ENCODE measurements at regions not wholly inside any gene's neighbourhood (a gene's known extent, or its start where the extent isn't known, plus 50 kb on each side); places are given as distances from the start of the nearest gene placed in this dataset.
"Not testable (repeated sequence)": the region's sequence is repeated elsewhere in the genome, so short reads cannot be mapped to it uniquely, and the experiment has no call there.

GRCh38 chr19:5290336-5291262, 50.0 kb downstream of the PTPRS start:
- no peak for DNase-seq
- peaks cover 6% of the 10 kb centered on the region for H3K9me3 ChIP-seq (ENCODE audit: control insufficient read depth, low read depth, low read length)
- H3K36me3 ChIP-seq (ENCODE audit: control insufficient read depth, insufficient read depth, low read length): peaks cover 2% of the 10 kb centered on the region
- no peak overlapping the region for H3K27ac ChIP-seq (ENCODE audit: low read length)
- H3K4me3 ChIP-seq (ENCODE audit: low read length): no peak overlapping the region
- peaks cover 22% of the 10 kb centered on the region for H3K27me3 ChIP-seq (ENCODE audit: control insufficient read depth, insufficient read depth, low read length)
- peaks cover 10% of the 10 kb centered on the region for H3K4me1 ChIP-seq (ENCODE audit: control insufficient read depth, insufficient read depth, low read length)
- no CpG with 5 or more reads among the region's 29 CpGs for WGBS (ENCODE audit: insufficient coverage, low lambda C conversion rate)

GRCh38 chr19:5289060-5289990, 51.3 kb downstream of the PTPRS start:
- no CpG with 5 or more reads among the region's 18 CpGs for WGBS (ENCODE audit: insufficient coverage, low lambda C conversion rate)
- Histone ChIP-seq H3K27ac (ENCODE audit: low read length) (no peak overlapping the region), H3K27me3 (ENCODE audit: control insufficient read depth, insufficient read depth, low read length) (peaks cover 19% of the 10 kb centered on the region), H3K4me3 (ENCODE audit: low read length) (no peak overlapping the region), H3K4me1 (ENCODE audit: control insufficient read depth, insufficient read depth, low read length) (peaks cover 10% of the 10 kb centered on the region), H3K9me3 (ENCODE audit: control insufficient read depth, low read depth, low read length) (peaks cover 6% of the 10 kb centered on the region), H3K36me3 (ENCODE audit: control insufficient read depth, insufficient read depth, low read length) (peaks cover 8% of the 10 kb centered on the region)
- DNase-seq: no peak

GRCh38 chr19:5288347-5288739, 52.3 kb downstream of the PTPRS start:
- peaks cover 9% of the 10 kb centered on the region for H3K27me3 ChIP-seq (ENCODE audit: control insufficient read depth, insufficient read depth, low read length)
- H3K27ac ChIP-seq (ENCODE audit: low read length): no peak overlapping the region
- H3K4me3 ChIP-seq (ENCODE audit: low read length): no peak overlapping the region
- no peak for DNase-seq
- no peaks in the 10 kb centered on the region for H3K9me3 ChIP-seq (ENCODE audit: control insufficient read depth, low read depth, low read length)
- peaks cover 8% of the 10 kb centered on the region for H3K36me3 ChIP-seq (ENCODE audit: control insufficient read depth, insufficient read depth, low read length)
- peaks cover 8% of the 10 kb centered on the region for H3K4me1 ChIP-seq (ENCODE audit: control insufficient read depth, insufficient read depth, low read length)
- no CpG with 5 or more reads among the region's 4 CpGs for WGBS (ENCODE audit: insufficient coverage, low lambda C conversion rate)

- no CpG with 5 or more reads among the region's 5 CpGs for WGBS (ENCODE audit: insufficient coverage, low lambda C conversion rate)
- no peak overlapping the region for H3K27ac ChIP-seq (ENCODE audit: low read length)
- H3K9me3 ChIP-seq (ENCODE audit: control insufficient read depth, low read depth, low read length): no peaks in the 10 kb centered on the region
These were observed 53.5 kb downstream of the PTPRS start for GRCh38 chr19:5287066-5287465.

GRCh38 chr19:5286465-5287029, 54.1 kb downstream of the PTPRS start:
- no peaks in the 10 kb centered on the region for H3K4me1 ChIP-seq (ENCODE audit: control insufficient read depth, insufficient read depth, low read length)
- no CpG with 5 or more reads among the region's 3 CpGs for WGBS (ENCODE audit: insufficient coverage, low lambda C conversion rate)
- peaks cover 8% of the 10 kb centered on the region for H3K36me3 ChIP-seq (ENCODE audit: control insufficient read depth, insufficient read depth, low read length)
- no peaks in the 10 kb centered on the region for H3K9me3 ChIP-seq (ENCODE audit: control insufficient read depth, low read depth, low read length)
- no peak overlapping the region for H3K27ac ChIP-seq (ENCODE audit: low read length)
- no peak overlapping the region for H3K4me3 ChIP-seq (ENCODE audit: low read length)
- no peaks in the 10 kb centered on the region for H3K27me3 ChIP-seq (ENCODE audit: control insufficient read depth, insufficient read depth, low read length)
- DNase-seq: no peak

More at GRCh38 chr19:5287066-5287465, 53.5 kb downstream of the PTPRS start:
- DNase-seq: no peak
- Histone ChIP-seq H3K4me3 (ENCODE audit: low read length) (no peak overlapping the region), H3K27me3 (ENCODE audit: control insufficient read depth, insufficient read depth, low read length) (peaks cover 4% of the 10 kb centered on the region), H3K4me1 (ENCODE audit: control insufficient read depth, insufficient read depth, low read length) (peaks cover 3% of the 10 kb centered on the region), H3K36me3 (ENCODE audit: control insufficient read depth, insufficient read depth, low read length) (peaks cover 8% of the 10 kb centered on the region)

- Histone ChIP-seq H3K27ac (ENCODE audit: low read length) (no peak overlapping the region), H3K4me3 (ENCODE audit: low read length) (no peak overlapping the region), H3K36me3 (ENCODE audit: control insufficient read depth, insufficient read depth, low read length) (peaks cover 8% of the 10 kb centered on the region), H3K27me3 (ENCODE audit: control insufficient read depth, insufficient read depth, low read length) (no peaks in the 10 kb centered on the region), H3K4me1 (ENCODE audit: control insufficient read depth, insufficient read depth, low read length) (no peaks in the 10 kb centered on the region), H3K9me3 (ENCODE audit: control insufficient read depth, low read depth, low read length) (no peaks in the 10 kb centered on the region)
- no peak for DNase-seq
- WGBS (ENCODE audit: insufficient coverage, low lambda C conversion rate): no CpG with 5 or more reads among the region's 15 CpGs
These were observed 54.7 kb downstream of the PTPRS start for GRCh38 chr19:5285955-5286354.

- peaks cover 8% of the 10 kb centered on the region for H3K36me3 ChIP-seq (ENCODE audit: control insufficient read depth, insufficient read depth, low read length)
- H3K4me1 ChIP-seq (ENCODE audit: control insufficient read depth, insufficient read depth, low read length): no peaks in the 10 kb centered on the region
- no peaks in the 10 kb centered on the region for H3K27me3 ChIP-seq (ENCODE audit: control insufficient read depth, insufficient read depth, low read length)
- H3K27ac ChIP-seq (ENCODE audit: low read length): no peak overlapping the region
- H3K9me3 ChIP-seq (ENCODE audit: control insufficient read depth, low read depth, low read length): no peaks in the 10 kb centered on the region
- DNase-seq: no peak
- H3K4me3 ChIP-seq (ENCODE audit: low read length): no peak overlapping the region
- no CpG with 5 or more reads among the region's 6 CpGs for WGBS (ENCODE audit: insufficient coverage, low lambda C conversion rate)
These were observed 55.3 kb downstream of the PTPRS start for GRCh38 chr19:5285311-5285710.

GRCh38 chr19:5282901-5283300, 57.7 kb downstream of the PTPRS start:
- WGBS (ENCODE audit: insufficient coverage, low lambda C conversion rate): no CpG with 5 or more reads among the region's 9 CpGs
- Histone ChIP-seq H3K36me3 (ENCODE audit: control insufficient read depth, insufficient read depth, low read length) (peaks cover 8% of the 10 kb centered on the region), H3K4me3 (ENCODE audit: low read length) (no peak overlapping the region), H3K27me3 (ENCODE audit: control insufficient read depth, insufficient read depth, low read length) (no peaks in the 10 kb centered on the region), H3K4me1 (ENCODE audit: control insufficient read depth, insufficient read depth, low read length) (no peaks in the 10 kb centered on the region), H3K27ac (ENCODE audit: low read length) (no peak overlapping the region), H3K9me3 (ENCODE audit: control insufficient read depth, low read depth, low read length) (no peaks in the 10 kb centered on the region)
- no peak for DNase-seq

GRCh38 chr19:5281588-5281987, 59.0 kb downstream of the PTPRS start:
- no CpG with 5 or more reads among the region's 8 CpGs for WGBS (ENCODE audit: insufficient coverage, low lambda C conversion rate)

GRCh38 chr19:5275668-5276067, 64.9 kb downstream of the PTPRS start:
- not testable (repeated sequence) for H3K27me3 ChIP-seq (ENCODE audit: control insufficient read depth, insufficient read depth, low read length); H3K36me3 ChIP-seq (ENCODE audit: control insufficient read depth, insufficient read depth, low read length); H3K4me1 ChIP-seq (ENCODE audit: control insufficient read depth, insufficient read depth, low read length); H3K27ac ChIP-seq (ENCODE audit: low read length); H3K4me3 ChIP-seq (ENCODE audit: low read length); DNase-seq; H3K9me3 ChIP-seq (ENCODE audit: control insufficient read depth, low read depth, low read length)
- no CpG with 5 or more reads among the region's 4 CpGs for WGBS (ENCODE audit: insufficient coverage, low lambda C conversion rate)

More at GRCh38 chr19:5281588-5281987, 59.0 kb downstream of the PTPRS start:
- no peak overlapping the region for H3K4me3 ChIP-seq (ENCODE audit: low read length)
- no peaks in the 10 kb centered on the region for H3K4me1 ChIP-seq (ENCODE audit: control insufficient read depth, insufficient read depth, low read length)
- no peaks in the 10 kb centered on the region for H3K9me3 ChIP-seq (ENCODE audit: control insufficient read depth, low read depth, low read length)
- no peaks in the 10 kb centered on the region for H3K27me3 ChIP-seq (ENCODE audit: control insufficient read depth, insufficient read depth, low read length)
- no peak overlapping the region for H3K27ac ChIP-seq (ENCODE audit: low read length)
- H3K36me3 ChIP-seq (ENCODE audit: control insufficient read depth, insufficient read depth, low read length): peaks cover 8% of the 10 kb centered on the region
- DNase-seq: no peak

Data from large intestine (tissue), 3 donors.